22Rv1 (cell line): ENCODE measurements at regions not wholly inside any gene's neighbourhood (a gene's known extent, or its start where the extent isn't known, plus 50 kb on each side); places are given as distances from the start of the nearest gene placed in this dataset.

Experiments used
- CTCF ChIP-seq: fragments of 450-650 bp; IDR thresholded peaks from 2 replicates; pipeline ENCODE4 v1.5.1; 2017; ENCODE audit warnings: mild to moderate bottlenecking
- ZFX ChIP-seq: fragments of 450-650 bp; IDR thresholded peaks from 2 replicates; pipeline ENCODE4 v1.6.1; 2017; ENCODE audit warnings: antibody characterized with exemption, borderline replicate concordance

- TF ChIP-seq CTCF: no peak
- no peak for TF ChIP-seq ZFX
These were observed 197.3 kb upstream of the HES1 start for GRCh38 chr3:193938613-193939012.
